ENCODE measurements at regions not wholly inside any gene's neighbourhood (a gene's known extent, or its start where the extent isn't known, plus 50 kb on each side); places are given as distances from the start of the nearest gene placed in this dataset.

GRCh38 chr2:16124881-16125613 is 184.7 kb downstream of the MYCN start:
- DNase-seq, result no peak

GRCh38 chr2:16123856-16124780 is 183.8 kb downstream of the MYCN start:
- DNase-seq, result no peak

- DNase-seq, result no peak
These were observed 183.1 kb downstream of the MYCN start for GRCh38 chr2:16123421-16123820.

- no peak for DNase-seq
These were observed 182.2 kb downstream of the MYCN start for GRCh38 chr2:16122556-16122955.

- no peak for DNase-seq
These were observed 181.6 kb downstream of the MYCN start for GRCh38 chr2:16121986-16122390.

- no peak for DNase-seq
These were observed 181.1 kb downstream of the MYCN start for GRCh38 chr2:16121231-16121985.

GRCh38 chr2:16120591-16121180 is 180.3 kb downstream of the MYCN start:
- DNase-seq, result no peak

GRCh38 chr2:16119741-16120140 is 179.4 kb downstream of the MYCN start:
- no peak for DNase-seq

- no peak for DNase-seq
These were observed 178.6 kb downstream of the MYCN start for GRCh38 chr2:16118611-16119590.

GRCh38 chr2:16117791-16118610 is 177.7 kb downstream of the MYCN start:
- no peak for DNase-seq

GRCh38 chr2:16117021-16117700 is 176.8 kb downstream of the MYCN start:
- no peak for DNase-seq

GRCh38 chr2:16115881-16116830 is 175.8 kb downstream of the MYCN start:
- no peak for DNase-seq

- no peak for DNase-seq
These were observed 174.9 kb downstream of the MYCN start for GRCh38 chr2:16115291-16115690.

- no peak for DNase-seq
These were observed 174.5 kb downstream of the MYCN start for GRCh38 chr2:16114836-16115235.

GRCh38 chr2:16114070-16114469 is 173.7 kb downstream of the MYCN start:
- no peak for DNase-seq

GRCh38 chr2:16113568-16113967 is 173.2 kb downstream of the MYCN start:
- DNase-seq, result no peak

- DNase-seq, result no peak
These were observed 172.7 kb downstream of the MYCN start for GRCh38 chr2:16112972-16113560.

- no peak for DNase-seq
These were observed 172.1 kb downstream of the MYCN start for GRCh38 chr2:16112251-16112971.

Data from CD4-positive, alpha-beta T cell treated with Interferon alpha-2 for 1 hour (primary cell).